ENCODE measurements at regions not wholly inside any gene's neighbourhood (a gene's known extent, or its start where the extent isn't known, plus 50 kb on each side); places are given as distances from the start of the nearest gene placed in this dataset.

- H3K27me3 ChIP-seq: no peaks in the 10 kb centered on the region
- no peaks in the 10 kb centered on the region for H3K9me3 ChIP-seq
- no peak overlapping the region for H3K4me3 ChIP-seq
- H3K4me1 ChIP-seq: no peaks in the 10 kb centered on the region
- no peak overlapping the region for H3K27ac ChIP-seq
- TF ChIP-seq CTCF (IDR thresholded peaks at IDR 0.05): no peak
- DNase-seq (ENCODE audit: low spot score): no peak
- H3K36me3 ChIP-seq: no peaks in the 10 kb centered on the region
Observed at GRCh38 chr20:22374678-22375590, 209.4 kb downstream of the FOXA2 start.

DNA sequence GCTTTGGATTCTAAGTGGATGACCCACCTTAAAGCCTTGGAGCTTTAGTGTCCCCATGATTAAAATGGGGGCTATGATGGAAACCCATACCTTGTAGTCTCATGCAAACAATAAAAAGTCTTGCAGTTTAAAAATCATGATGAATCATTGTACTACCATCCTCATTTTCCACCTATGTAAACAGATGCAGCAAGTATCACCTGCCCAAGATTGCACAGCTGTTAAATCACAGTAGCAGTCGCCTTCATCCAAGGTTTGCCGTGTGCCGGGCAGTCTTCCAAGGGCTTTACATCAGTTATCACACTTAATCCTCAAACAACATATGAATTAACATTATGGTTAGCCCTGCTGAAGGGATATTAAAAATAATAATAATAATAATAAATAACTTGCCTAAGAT is 210.3 kb downstream of the FOXA2 start:
- Histone ChIP-seq H3K27ac (no peak overlapping the region), H3K9me3 (no peaks in the 10 kb centered on the region), H3K4me1 (no peaks in the 10 kb centered on the region), H3K4me3 (no peak overlapping the region), H3K27me3 (no peaks in the 10 kb centered on the region), H3K36me3 (no peaks in the 10 kb centered on the region)
- no peak for TF ChIP-seq CTCF (IDR thresholded peaks at IDR 0.05)
- no peak for DNase-seq (ENCODE audit: low spot score)

DNA sequence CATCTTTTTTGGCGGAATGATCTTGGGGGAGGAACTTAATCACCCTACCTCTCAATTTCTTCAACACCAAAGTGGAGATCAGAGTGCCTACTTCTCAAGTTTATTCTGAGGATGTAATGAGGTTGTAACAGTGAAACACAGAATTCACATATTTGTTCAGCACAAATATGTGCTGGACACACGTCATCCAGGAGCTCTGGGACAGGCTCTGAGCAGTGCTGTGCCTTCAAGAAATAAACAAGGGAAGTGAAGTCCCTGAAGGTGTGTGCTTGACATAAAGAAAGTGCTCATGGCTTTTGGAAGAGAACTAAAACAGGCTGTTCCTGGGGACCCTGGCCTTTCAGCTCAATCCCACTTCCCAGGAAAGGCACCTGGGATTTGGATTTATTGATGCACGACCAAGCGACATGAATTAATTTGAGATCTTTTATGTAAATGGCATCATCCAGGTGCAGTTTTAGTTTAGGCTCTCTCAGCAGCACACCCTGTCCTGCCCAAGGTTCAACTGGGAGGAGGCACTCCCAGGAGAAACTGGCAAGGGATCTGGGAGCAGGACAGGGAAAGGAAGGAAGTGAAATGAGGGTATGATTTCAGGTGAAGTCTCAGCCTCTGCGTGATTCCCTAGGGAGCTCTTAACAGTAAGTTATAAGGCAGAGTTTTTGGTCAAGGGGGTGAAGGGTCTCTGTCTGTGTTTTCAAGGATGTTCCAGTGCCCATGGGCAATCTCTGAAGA is 211.0 kb downstream of the FOXA2 start:
- no peak for TF ChIP-seq CTCF (IDR thresholded peaks at IDR 0.05)
- Histone ChIP-seq H3K27me3 (no peaks in the 10 kb centered on the region), H3K27ac (no peak overlapping the region), H3K9me3 (no peaks in the 10 kb centered on the region), H3K36me3 (no peaks in the 10 kb centered on the region), H3K4me1 (no peaks in the 10 kb centered on the region), H3K4me3 (no peak overlapping the region)
- DNase-seq (ENCODE audit: low spot score): no peak

DNA sequence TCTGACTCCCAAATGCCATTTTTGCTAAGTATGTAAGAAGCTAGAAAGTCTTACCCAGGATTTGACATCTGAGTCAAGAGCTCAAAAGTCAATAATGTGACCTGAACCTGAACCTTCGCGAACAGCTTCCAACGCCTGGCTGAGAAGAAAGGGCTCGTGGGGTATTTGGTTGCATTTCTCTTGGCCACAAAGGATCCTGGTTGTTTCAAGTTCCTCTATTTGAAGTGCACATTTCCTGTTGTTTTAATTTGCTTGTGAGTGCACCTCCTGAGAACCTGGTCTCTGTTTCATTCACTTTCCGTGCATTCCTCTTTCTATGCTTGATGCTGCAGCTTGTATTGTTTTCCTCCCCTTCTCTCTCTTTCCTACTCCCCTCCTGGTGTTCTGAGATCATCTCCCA is 212.5 kb downstream of the FOXA2 start:
- Histone ChIP-seq H3K27me3 (no peaks in the 10 kb centered on the region), H3K27ac (no peak overlapping the region), H3K9me3 (no peaks in the 10 kb centered on the region), H3K4me1 (no peaks in the 10 kb centered on the region), H3K36me3 (no peaks in the 10 kb centered on the region), H3K4me3 (no peak overlapping the region)
- no peak for TF ChIP-seq CTCF (IDR thresholded peaks at IDR 0.05)
- no peak for DNase-seq (ENCODE audit: low spot score)

DNA sequence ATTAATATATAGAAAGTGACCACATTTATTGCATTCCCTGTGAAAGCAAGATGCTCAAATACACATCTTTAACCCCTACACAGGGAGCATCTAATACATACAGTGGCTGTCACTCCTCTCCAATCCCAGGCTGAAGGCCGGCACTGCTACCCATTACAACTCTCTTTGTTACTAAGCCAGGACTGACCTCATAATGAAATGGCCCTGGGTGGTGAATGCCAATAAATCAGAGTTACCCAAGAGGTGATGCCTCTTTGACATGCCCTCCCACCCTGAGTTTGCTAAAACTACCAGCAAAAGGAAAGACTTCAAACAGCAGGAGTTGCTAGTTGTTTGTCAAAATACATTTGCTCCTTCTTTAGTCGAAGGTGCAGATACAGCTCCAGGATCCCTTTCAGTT is 214.2 kb downstream of the FOXA2 start:
- H3K36me3 ChIP-seq: no peaks in the 10 kb centered on the region
- no peak overlapping the region for H3K27ac ChIP-seq
- no peaks in the 10 kb centered on the region for H3K27me3 ChIP-seq
- H3K4me3 ChIP-seq: no peak overlapping the region
- DNase-seq (ENCODE audit: low spot score): no peak
- H3K4me1 ChIP-seq: no peaks in the 10 kb centered on the region
- no peaks in the 10 kb centered on the region for H3K9me3 ChIP-seq
- no peak for TF ChIP-seq CTCF (IDR thresholded peaks at IDR 0.05)
